H9 (cell line): ENCODE measurements at regions not wholly inside any gene's neighbourhood (a gene's known extent, or its start where the extent isn't known, plus 50 kb on each side); places are given as distances from the start of the nearest gene placed in this dataset.

Experiments used
- DNase-seq: peaks from one replicate; pipeline ENCODE4 v3.0.0-alpha.2; 2017
- H2AFZ ChIP-seq: one replicate; pipeline ENCODE4 v1.6.1; 2013; ENCODE audit warnings: mild to moderate bottlenecking, low read length, control low read depth, moderate library complexity
- H2AK5ac ChIP-seq: 2 replicates; pipeline ENCODE4 v1.6.1; 2013; ENCODE audit warnings: low read length, control low read depth, mixed read lengths; ENCODE audit not compliant: insufficient read length
- H2BK120ac ChIP-seq: one replicate; pipeline ENCODE4 v1.6.1; 2013; ENCODE audit warnings: low read depth, mild to moderate bottlenecking, low read length, control low read depth, inconsistent platforms; ENCODE audit not compliant: poor library complexity, severe bottlenecking
- H2BK12ac ChIP-seq: 2 replicates; pipeline ENCODE4 v1.6.1; 2013; ENCODE audit warnings: low read length, control low read depth, mixed read lengths, low read depth; ENCODE audit not compliant: insufficient read length
- H2BK15ac ChIP-seq: 2 replicates; pipeline ENCODE4 v1.6.1; 2013; ENCODE audit warnings: low read depth, low read length, control low read depth
- H2BK20ac ChIP-seq: one replicate; pipeline ENCODE4 v1.6.1; 2013; ENCODE audit warnings: low read depth, mild to moderate bottlenecking, low read length, control low read depth, inconsistent platforms; ENCODE audit not compliant: poor library complexity, severe bottlenecking
- H2BK5ac ChIP-seq: 2 replicates; pipeline ENCODE4 v1.6.1; 2013; ENCODE audit warnings: low read length, control low read depth, mixed read lengths; ENCODE audit not compliant: insufficient read length
- H3K14ac ChIP-seq: 2 replicates; pipeline ENCODE4 v1.6.1; 2013; ENCODE audit warnings: low read length, control low read depth; ENCODE audit not compliant: insufficient read depth
- H3K18ac ChIP-seq: 2 replicates; pipeline ENCODE4 v1.6.1; 2013; ENCODE audit warnings: low read depth, mild to moderate bottlenecking, mixed read lengths, low read length, control low read depth; ENCODE audit not compliant: insufficient read length
- H3K23ac ChIP-seq: 2 replicates; pipeline ENCODE4 v1.6.1; 2013; ENCODE audit warnings: low read length, control low read depth, mixed read lengths, low read depth; ENCODE audit not compliant: insufficient read length
- H3K23me2 ChIP-seq: 2 replicates; pipeline ENCODE4 v1.6.1; 2013; ENCODE audit warnings: low read depth, mild to moderate bottlenecking, mixed read lengths, low read length, control low read depth; ENCODE audit not compliant: insufficient read length, poor library complexity, severe bottlenecking
- H3K27ac ChIP-seq: 2 replicates; pipeline ENCODE4 v1.5.1; 2013; ENCODE audit warnings: low read length, control low read depth, mixed read lengths, low read depth; ENCODE audit not compliant: insufficient read length
- H3K27me3 ChIP-seq: 2 replicates; pipeline ENCODE4 v1.6.1; 2013; ENCODE audit warnings: low read length, control low read depth, inconsistent platforms; ENCODE audit not compliant: insufficient read depth
- H3K4ac ChIP-seq: 2 replicates; pipeline ENCODE4 v1.6.1; 2013; ENCODE audit warnings: low read depth, mild to moderate bottlenecking, control low read depth, inconsistent platforms, low read length, moderate library complexity
- H3K4me1 ChIP-seq: 2 replicates; pipeline ENCODE4 v1.6.1; 2013; ENCODE audit warnings: low read length, control low read depth, inconsistent platforms; ENCODE audit not compliant: insufficient read depth
- H3K4me2 ChIP-seq: 2 replicates; pipeline ENCODE4 v1.6.1; 2013; ENCODE audit warnings: low read length, control low read depth, mixed read lengths; ENCODE audit not compliant: insufficient read length, insufficient read depth
- H3K56ac ChIP-seq: 2 replicates; pipeline ENCODE4 v1.6.1; 2013; ENCODE audit warnings: low read depth, mild to moderate bottlenecking, mixed read lengths, low read length, control low read depth; ENCODE audit not compliant: insufficient read length
- H3K79me1 ChIP-seq: 2 replicates; pipeline ENCODE4 v1.6.1; 2013; ENCODE audit warnings: low read depth, mild to moderate bottlenecking, moderate library complexity, low read length, control low read depth, inconsistent platforms; ENCODE audit not compliant: insufficient read depth, poor library complexity, severe bottlenecking
- H3K79me2 ChIP-seq: 2 replicates; pipeline ENCODE4 v1.6.1; 2013; ENCODE audit warnings: low read length, control low read depth, inconsistent platforms; ENCODE audit not compliant: insufficient read depth
- H3K9ac ChIP-seq: 2 replicates; pipeline ENCODE4 v1.6.1; 2013; ENCODE audit warnings: low read length, control low read depth, mixed read lengths; ENCODE audit not compliant: insufficient read length; ENCODE audit errors: extremely low read depth
- H3K9me3 ChIP-seq: one replicate; pipeline ENCODE4 v1.6.1; 2013; ENCODE audit warnings: low read depth, low read length, inconsistent platforms; ENCODE audit not compliant: control insufficient read depth
- H3T11ph ChIP-seq: one replicate; pipeline ENCODE4 v1.6.1; 2013; ENCODE audit warnings: mild to moderate bottlenecking, low read length, control low read depth, inconsistent platforms
- H4K20me1 ChIP-seq: one replicate; pipeline ENCODE4 v1.6.1; 2013; ENCODE audit not compliant: control insufficient read depth, insufficient read length, insufficient read depth
- H4K5ac ChIP-seq: 2 replicates; pipeline ENCODE4 v1.6.1; 2013; ENCODE audit warnings: low read depth, mild to moderate bottlenecking, mixed read lengths, low read length, control low read depth; ENCODE audit not compliant: insufficient read length
- H4K8ac ChIP-seq: replicated peaks from 2 replicates; pipeline ENCODE4 v1.6.1; 2013; ENCODE audit warnings: low read length, control low read depth, mixed read lengths, low read depth; ENCODE audit not compliant: insufficient read length
- H4K91ac ChIP-seq: 2 replicates; pipeline ENCODE4 v1.6.1; 2013; ENCODE audit warnings: low read depth, mild to moderate bottlenecking, moderate library complexity, mixed read lengths, low read length, control low read depth; ENCODE audit not compliant: insufficient read length
- H3K27ac Mint-ChIP-seq, 3 experiments: 2 replicates in 2 of 3; 3 replicates in 1 of 3; pipeline ENCODE4 v1.8.0; 2020 to 2021; ENCODE audit warnings: mixed read lengths in 3 of 3, mild to moderate bottlenecking in 1 of 3, moderate library complexity in 1 of 3
- H3K27me3 Mint-ChIP-seq: 2 replicates; pipeline ENCODE4 v1.8.0; 2021; ENCODE audit warnings: low read depth, mild to moderate bottlenecking, moderate library complexity, mixed read lengths
- H3K36me3 Mint-ChIP-seq, 3 experiments: 2 replicates in 2 of 3; 3 replicates in 1 of 3; pipeline ENCODE4 v1.8.0; 2020 to 2021; ENCODE audit warnings: low read depth in 3 of 3, mixed read lengths in 3 of 3; ENCODE audit not compliant: insufficient read depth in 1 of 3
- H3K4me1 Mint-ChIP-seq, 2 experiments: 2 replicates each; pipeline ENCODE4 v1.8.0; 2020; ENCODE audit warnings: mixed read lengths in 2 of 2
- H3K4me3 Mint-ChIP-seq, 2 experiments: 2 replicates in 1 of 2; 3 replicates in 1 of 2; pipeline ENCODE4 v1.8.0; 2020 to 2021; ENCODE audit warnings: mild to moderate bottlenecking in 2 of 2, mixed read lengths in 2 of 2, moderate library complexity in 1 of 2
- H3K9me3 Mint-ChIP-seq, 2 experiments: 2 replicates in 1 of 2; 3 replicates in 1 of 2; pipeline ENCODE4 v1.8.0; 2020; ENCODE audit warnings: mild to moderate bottlenecking in 2 of 2, mixed read lengths in 2 of 2, moderate library complexity in 1 of 2
- CTCF ChIP-seq: fragments of 200-600 bp; sonication (generic); conservative IDR thresholded peaks from 3 replicates; pipeline ENCODE4 v1.8.0; 2021; ENCODE audit warnings: antibody characterized with exemption, mild to moderate bottlenecking
- WGBS: extraction: QIAGEN DNeasy Blood & Tissue Kit; methylation state at CpG from one replicate; pipeline ENCODE4 v1.1.7; 2013; ENCODE audit warnings: missing lambda C conversion rate, low lambda C conversion rate, mixed read lengths; ENCODE audit not compliant: insufficient read length; ENCODE audit errors: extremely low coverage; 5-methylcytosine and 5-hydroxymethylcytosine counted together

- H2AFZ ChIP-seq = no peak overlapping the region
- Mint-ChIP-seq H3K27ac (peak overlapping the region; percentile 26 to 91 (median 79); a peak in 4 of 7 replicates), H3K36me3 (no peaks in the 10 kb centered on the region), H3K9me3 (peaks cover 0 to 3% of the 10 kb centered on the region in 2 experiments; a peak in 1 of 5 replicates), H3K27me3 (no peaks in the 10 kb centered on the region; the same call in 1 of the 2 replicates), H3K4me1 (peaks cover 46 to 50% of the 10 kb centered on the region in 2 experiments), H3K4me3 (no peak overlapping the region; a peak in 1 of 5 replicates)
- no peak overlapping the region for H2AK5ac ChIP-seq
- no peak overlapping the region for H4K8ac ChIP-seq
- no peak overlapping the region for H2BK20ac ChIP-seq
- no peak overlapping the region for H4K91ac ChIP-seq
- no peak overlapping the region for H3K4me2 ChIP-seq
- H3K23me2 ChIP-seq = no peaks in the 10 kb centered on the region
- H3K56ac ChIP-seq = no peak overlapping the region
- no peak overlapping the region for H4K5ac ChIP-seq
- no peak overlapping the region for H2BK12ac ChIP-seq
- TF ChIP-seq CTCF = no peak
- no peak overlapping the region for H3K27ac ChIP-seq
- no peaks in the 10 kb centered on the region for H3K9me3 ChIP-seq
- H3K9ac ChIP-seq = no peak overlapping the region
- H4K20me1 ChIP-seq = no peaks in the 10 kb centered on the region
- no peak overlapping the region for H3K4ac ChIP-seq
- peak; percentile 42 for DNase-seq
- no peak overlapping the region for H3T11ph ChIP-seq
- peak overlapping the region; percentile 39 for H3K14ac ChIP-seq
- H3K27me3 ChIP-seq = no peaks in the 10 kb centered on the region
- no peak overlapping the region for H2BK15ac ChIP-seq
- no peak overlapping the region for H2BK120ac ChIP-seq
- no peak overlapping the region for H3K23ac ChIP-seq
- H2BK5ac ChIP-seq = no peak overlapping the region
- H3K4me1 ChIP-seq = peaks cover 7% of the 10 kb centered on the region; the same call in 1 of the 2 replicates
- WGBS = no CpG with 5 or more reads among the region's 18 CpGs
- no peaks in the 10 kb centered on the region for H3K79me2 ChIP-seq
- H3K79me1 ChIP-seq = no peaks in the 10 kb centered on the region
- peak overlapping the region; percentile 12 for H3K18ac ChIP-seq
Measured at GRCh38 chr3:13161771-13162535, 88.7 kb upstream of the IQSEC1 start.
